ENCODE measurements at regions not wholly inside any gene's neighbourhood (a gene's known extent, or its start where the extent isn't known, plus 50 kb on each side); places are given as distances from the start of the nearest gene placed in this dataset.

DNA sequence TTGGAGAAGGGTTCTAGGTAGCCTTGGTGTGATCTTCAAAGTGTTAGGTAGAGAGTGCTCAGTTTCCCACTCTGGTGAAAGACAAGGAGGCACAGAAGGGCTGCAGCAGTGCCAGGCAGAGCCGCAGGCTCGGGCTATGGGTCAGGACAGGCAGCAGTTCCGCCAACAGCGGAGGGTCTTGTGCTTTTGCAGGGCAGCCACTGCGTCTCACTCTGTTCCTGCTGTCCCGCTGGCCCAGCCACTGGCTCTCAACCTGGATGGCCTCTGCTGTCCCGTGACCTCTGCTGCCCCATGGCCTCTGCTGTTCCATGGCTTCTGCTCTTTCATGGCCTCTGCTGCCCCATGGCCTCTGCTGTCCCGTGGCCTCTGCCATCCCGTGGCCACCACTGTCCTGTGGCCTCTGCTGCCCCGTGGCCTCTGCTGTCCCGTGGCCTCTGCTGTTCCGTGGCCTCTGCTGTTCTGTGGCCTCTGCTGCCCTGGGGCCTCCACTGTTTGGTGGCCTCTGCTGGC is 175.7 kb downstream of the URI1 start:
- DNase-seq (no peak), ATAC-seq (ENCODE audit: low FRiP score in 2 of 2) (peak in 1 of 2 donors; percentile 6)
- TF ChIP-seq, protein P1, sequence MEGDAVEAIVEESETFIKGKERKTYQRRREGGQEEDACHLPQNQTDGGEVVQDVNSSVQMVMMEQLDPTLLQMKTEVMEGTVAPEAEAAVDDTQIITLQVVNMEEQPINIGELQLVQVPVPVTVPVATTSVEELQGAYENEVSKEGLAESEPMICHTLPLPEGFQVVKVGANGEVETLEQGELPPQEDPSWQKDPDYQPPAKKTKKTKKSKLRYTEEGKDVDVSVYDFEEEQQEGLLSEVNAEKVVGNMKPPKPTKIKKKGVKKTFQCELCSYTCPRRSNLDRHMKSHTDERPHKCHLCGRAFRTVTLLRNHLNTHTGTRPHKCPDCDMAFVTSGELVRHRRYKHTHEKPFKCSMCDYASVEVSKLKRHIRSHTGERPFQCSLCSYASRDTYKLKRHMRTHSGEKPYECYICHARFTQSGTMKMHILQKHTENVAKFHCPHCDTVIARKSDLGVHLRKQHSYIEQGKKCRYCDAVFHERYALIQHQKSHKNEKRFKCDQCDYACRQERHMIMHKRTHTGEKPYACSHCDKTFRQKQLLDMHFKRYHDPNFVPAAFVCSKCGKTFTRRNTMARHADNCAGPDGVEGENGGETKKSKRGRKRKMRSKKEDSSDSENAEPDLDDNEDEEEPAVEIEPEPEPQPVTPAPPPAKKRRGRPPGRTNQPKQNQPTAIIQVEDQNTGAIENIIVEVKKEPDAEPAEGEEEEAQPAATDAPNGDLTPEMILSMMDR (IDR thresholded peaks at IDR 0.05), result no peak
- TF ChIP-seq EP300 (IDR thresholded peaks at IDR 0.05) (no peak), POLR2A (IDR thresholded peaks at IDR 0.05) (no peak), POLR2AphosphoS5 (IDR thresholded peaks at IDR 0.05) (no peak)
- Histone ChIP-seq H3K9me3 (no peaks in the 10 kb centered on the region), H3K36me3 (no peaks in the 10 kb centered on the region), H3K4me3 (no peak overlapping the region), H3K27me3 (no peaks in the 10 kb centered on the region), H3K4me1 (no peaks in the 10 kb centered on the region), H3K27ac (no peak overlapping the region)
- WGBS, 2 donors, result 80 to 81% methylated on average over 11 to 12 of the region's 12 CpGs

DNA sequence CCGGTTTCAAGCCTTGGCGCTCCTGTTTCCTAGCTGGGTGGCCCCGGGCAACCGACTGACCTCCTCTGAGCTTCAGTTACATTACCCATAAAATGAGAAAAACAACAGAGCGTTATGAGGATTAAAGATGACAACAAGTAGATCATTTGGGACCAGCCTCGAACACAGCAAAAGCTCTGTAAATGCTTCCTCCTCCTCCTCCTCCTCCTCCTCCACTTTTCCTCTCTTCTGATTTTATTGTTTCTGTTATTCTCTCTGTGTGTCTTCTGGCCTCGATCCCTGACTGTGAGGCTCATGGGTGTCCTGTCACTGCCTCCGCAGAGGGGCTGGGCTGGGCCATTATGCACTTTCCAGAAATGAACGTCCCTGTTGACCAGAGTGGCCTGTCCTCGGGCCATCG is 176.2 kb downstream of the URI1 start:
- H3K4me3 ChIP-seq, result no peak overlapping the region
- WGBS, 2 donors, result 83 to 95% methylated on average over 8 to 11 of the region's 11 CpGs
- DNase-seq, result no peak
- no peak for TF ChIP-seq POLR2AphosphoS5 (IDR thresholded peaks at IDR 0.05)
- TF ChIP-seq, protein P1 (IDR thresholded peaks at IDR 0.05), result no peak
- TF ChIP-seq POLR2A (IDR thresholded peaks at IDR 0.05), result no peak
- TF ChIP-seq EP300 (IDR thresholded peaks at IDR 0.05), result no peak
- H3K27me3 ChIP-seq, result no peaks in the 10 kb centered on the region
- H3K4me1 ChIP-seq, result no peaks in the 10 kb centered on the region
- no peaks in the 10 kb centered on the region for H3K36me3 ChIP-seq
- H3K9me3 ChIP-seq, result no peaks in the 10 kb centered on the region
- H3K27ac ChIP-seq, result no peak overlapping the region
- no peak for ATAC-seq (ENCODE audit: low FRiP score in 2 of 2)

DNA sequence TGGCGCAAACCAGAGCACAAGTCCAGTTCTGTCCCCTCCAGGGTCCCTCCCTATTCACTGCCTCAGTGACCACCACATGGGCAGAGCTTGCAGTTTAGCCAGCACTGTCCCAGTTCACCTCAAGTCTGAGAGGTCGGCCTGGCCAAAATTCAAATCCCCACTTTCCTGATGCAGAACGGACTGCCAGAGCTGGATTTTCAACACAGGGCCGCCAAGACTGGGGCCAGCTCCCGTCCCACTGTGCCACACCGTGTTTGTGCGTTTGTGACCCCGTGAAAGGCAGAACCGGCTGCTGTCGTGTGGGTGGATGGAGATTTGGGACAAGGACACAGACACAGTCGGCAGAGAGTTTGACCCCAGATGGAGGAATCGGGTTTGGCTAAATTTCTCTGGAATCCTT is 176.7 kb downstream of the URI1 start:
- no peak for DNase-seq
- WGBS, 2 donors, result 64 to 78% methylated on average over 4 to 12 of the region's 12 CpGs
- H3K27me3 ChIP-seq, result no peaks in the 10 kb centered on the region
- no peak overlapping the region for H3K27ac ChIP-seq
- H3K4me1 ChIP-seq, result no peaks in the 10 kb centered on the region
- no peak overlapping the region for H3K4me3 ChIP-seq
- H3K9me3 ChIP-seq, result no peaks in the 10 kb centered on the region
- no peaks in the 10 kb centered on the region for H3K36me3 ChIP-seq
- no peak for ATAC-seq (ENCODE audit: low FRiP score in 2 of 2)
- TF ChIP-seq POLR2A (IDR thresholded peaks at IDR 0.05) (no peak), POLR2AphosphoS5 (IDR thresholded peaks at IDR 0.05) (no peak), EP300 (IDR thresholded peaks at IDR 0.05) (no peak)
- TF ChIP-seq, protein P1 (IDR thresholded peaks at IDR 0.05), result no peak

DNA sequence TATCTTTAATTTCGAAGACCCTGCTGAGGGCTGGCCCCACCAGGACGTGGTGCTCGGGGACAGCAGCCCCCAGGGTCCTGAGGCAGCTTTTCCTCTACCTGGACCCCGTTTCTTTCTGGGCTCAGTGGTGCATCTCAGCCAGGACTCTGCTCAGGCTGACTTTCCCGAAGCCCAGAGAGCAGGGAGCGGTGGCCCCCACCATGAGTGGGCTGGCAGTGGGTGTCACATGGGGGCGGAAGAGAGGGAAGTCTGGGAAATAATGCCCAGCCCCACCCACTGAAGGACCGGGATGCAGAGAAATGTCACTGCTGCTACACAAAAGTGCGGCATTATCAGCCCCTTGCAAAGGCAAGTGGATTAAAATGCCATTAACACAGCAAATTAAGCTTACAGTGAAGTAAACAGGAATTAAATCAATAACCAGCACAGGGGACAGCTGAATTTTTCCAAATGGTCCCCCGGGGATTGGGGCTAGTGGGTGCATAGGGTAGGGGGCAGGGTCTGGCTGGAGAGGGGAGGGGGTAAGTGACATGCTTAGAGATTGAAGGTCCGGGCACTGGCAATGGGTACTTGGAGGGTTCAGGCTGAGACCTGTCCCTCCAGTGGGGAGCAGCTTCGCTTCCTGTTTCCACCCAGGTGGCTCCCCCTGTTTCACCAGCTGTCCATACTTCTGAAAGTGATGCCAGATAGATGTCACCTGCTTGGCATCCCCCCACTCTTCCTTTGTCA is 177.3 kb downstream of the URI1 start:
- no peak for TF ChIP-seq EP300 (IDR thresholded peaks at IDR 0.05)
- TF ChIP-seq, protein P1 (IDR thresholded peaks at IDR 0.05), result no peak
- no peak for TF ChIP-seq POLR2A (IDR thresholded peaks at IDR 0.05)
- H3K36me3 ChIP-seq, result no peaks in the 10 kb centered on the region
- H3K27ac ChIP-seq, result no peak overlapping the region
- H3K4me3 ChIP-seq, result no peak overlapping the region
- WGBS, 2 donors, result 58 to 60% methylated on average over 11 to 12 of the region's 12 CpGs
- no peaks in the 10 kb centered on the region for H3K4me1 ChIP-seq
- DNase-seq, result no peak
- no peaks in the 10 kb centered on the region for H3K27me3 ChIP-seq
- no peak for ATAC-seq (ENCODE audit: low FRiP score in 2 of 2)
- no peaks in the 10 kb centered on the region for H3K9me3 ChIP-seq

Measured in upper lobe of left lung (tissue), 6 donors.